Common myeloid progenitor, CD34-positive (primary cell): ENCODE measurements at regions not wholly inside any gene's neighbourhood (a gene's known extent, or its start where the extent isn't known, plus 50 kb on each side); places are given as distances from the start of the nearest gene placed in this dataset.
"Not testable (repeated sequence)": the region's sequence is repeated elsewhere in the genome, so short reads cannot be mapped to it uniquely, and the experiment has no call there.

Experiments used
- CTCF ChIA-PET: fragments of 350-600 bp; sonication (Branson Sonifier 250); formaldehyde crosslinking; loops from one replicate; lab custom pipeline; 2021; ENCODE audit warnings: antibody characterized with exemption; lab: Charles Lee
- POLR2A ChIA-PET: fragments of 350-600 bp; sonication (Branson Sonifier 250); formaldehyde crosslinking; loops from one replicate; lab custom pipeline; 2021; ENCODE audit warnings: antibody characterized with exemption; lab: Charles Lee
- DNase-seq, 3 donors: peaks; one replicate each; pipeline versions ENCODE4 v3.0.0 to v3.0.0-alpha.2; 2013
- H3K27ac ChIP-seq, 2 experiments: 1 replicate in 1 of 2; 2 replicates in 1 of 2; pipeline ENCODE4 v1.7.0; 2013; ENCODE audit warnings: inconsistent platforms in 2 of 2, low read length in 2 of 2, mild to moderate bottlenecking in 2 of 2, low read depth in 1 of 2, moderate library complexity in 1 of 2; ENCODE audit not compliant: severe bottlenecking in 2 of 2, insufficient read depth in 1 of 2, poor library complexity in 1 of 2
- H3K27me3 ChIP-seq, 5 experiments: replicated peaks in 2 of 5; 1 replicate in 3 of 5; 2 replicates in 2 of 5; pipeline versions ENCODE4 v1.6.1 to v1.7.0; 2013; ENCODE audit warnings: low read length in 4 of 5, mild to moderate bottlenecking in 2 of 5, moderate library complexity in 2 of 5, inconsistent platforms in 1 of 5; ENCODE audit not compliant: insufficient read depth in 5 of 5, control insufficient read depth in 4 of 5
- H3K36me3 ChIP-seq, 4 experiments: 1 replicate in 2 of 4; 2 replicates in 2 of 4; pipeline versions ENCODE4 v1.6.1 to v1.7.0; 2013; ENCODE audit warnings: low read length in 3 of 4, control low read depth in 1 of 4, mild to moderate bottlenecking in 1 of 4; ENCODE audit not compliant: control insufficient read depth in 4 of 4, insufficient read depth in 4 of 4
- H3K4me1 ChIP-seq, 4 experiments: 1 replicate in 3 of 4; 2 replicates in 1 of 4; pipeline versions ENCODE4 v1.6.1 to v1.7.1; 2013; ENCODE audit warnings: low read length in 3 of 4, mild to moderate bottlenecking in 3 of 4, control low read depth in 1 of 4, inconsistent platforms in 1 of 4, moderate library complexity in 1 of 4; ENCODE audit not compliant: control insufficient read depth in 4 of 4, insufficient read depth in 4 of 4; ENCODE audit errors: control extremely low read depth in 1 of 4
- H3K4me3 ChIP-seq, 7 experiments: 1 replicate in 4 of 7; 2 replicates in 3 of 7; pipeline versions ENCODE4 v1.5.1 to v1.7.0; 2013; ENCODE audit warnings: mild to moderate bottlenecking in 7 of 7, low read length in 6 of 7, moderate library complexity in 6 of 7, inconsistent platforms in 2 of 7, low read depth in 2 of 7, control low read depth in 1 of 7; ENCODE audit not compliant: insufficient read depth in 4 of 7, control insufficient read depth in 1 of 7; ENCODE audit errors: extremely low read depth in 1 of 7
- H3K9me3 ChIP-seq, 5 experiments: 1 replicate in 4 of 5; 2 replicates in 1 of 5; pipeline versions ENCODE4 v1.6.1 to v1.7.1; 2013; ENCODE audit warnings: low read length in 4 of 5, mild to moderate bottlenecking in 2 of 5, inconsistent platforms in 1 of 5, low read depth in 1 of 5, moderate library complexity in 1 of 5; ENCODE audit not compliant: control insufficient read depth in 4 of 5, insufficient read depth in 2 of 5; ENCODE audit errors: control extremely low read depth in 1 of 5
- WGBS: methylation state at CpG from one replicate; pipeline ENCODE4 v1.1.5; 2013; ENCODE audit not compliant: insufficient coverage; 5-methylcytosine and 5-hydroxymethylcytosine counted together

DNA sequence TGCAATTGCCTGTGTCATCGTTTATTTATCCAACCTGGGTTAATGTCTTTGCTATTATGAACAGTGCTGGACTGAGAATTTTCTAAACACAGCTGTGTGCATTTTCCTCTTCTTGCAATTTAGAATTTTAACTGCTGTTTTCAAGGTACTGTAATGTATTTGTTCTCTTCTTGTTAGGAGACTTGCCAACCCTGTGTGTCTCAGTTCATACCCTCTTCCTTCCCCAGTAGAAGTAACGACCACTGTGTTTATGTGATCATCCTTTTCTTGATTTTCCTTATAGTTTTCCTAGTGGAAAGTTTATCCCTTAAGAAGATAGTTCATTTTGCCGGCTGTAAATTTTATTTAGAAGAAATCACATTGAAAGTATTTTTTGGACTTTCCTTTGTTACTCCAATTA is 389.2 kb downstream of the TMEM121 start:
- WGBS, result no CpG with 5 or more reads among the region's 3 CpGs

DNA sequence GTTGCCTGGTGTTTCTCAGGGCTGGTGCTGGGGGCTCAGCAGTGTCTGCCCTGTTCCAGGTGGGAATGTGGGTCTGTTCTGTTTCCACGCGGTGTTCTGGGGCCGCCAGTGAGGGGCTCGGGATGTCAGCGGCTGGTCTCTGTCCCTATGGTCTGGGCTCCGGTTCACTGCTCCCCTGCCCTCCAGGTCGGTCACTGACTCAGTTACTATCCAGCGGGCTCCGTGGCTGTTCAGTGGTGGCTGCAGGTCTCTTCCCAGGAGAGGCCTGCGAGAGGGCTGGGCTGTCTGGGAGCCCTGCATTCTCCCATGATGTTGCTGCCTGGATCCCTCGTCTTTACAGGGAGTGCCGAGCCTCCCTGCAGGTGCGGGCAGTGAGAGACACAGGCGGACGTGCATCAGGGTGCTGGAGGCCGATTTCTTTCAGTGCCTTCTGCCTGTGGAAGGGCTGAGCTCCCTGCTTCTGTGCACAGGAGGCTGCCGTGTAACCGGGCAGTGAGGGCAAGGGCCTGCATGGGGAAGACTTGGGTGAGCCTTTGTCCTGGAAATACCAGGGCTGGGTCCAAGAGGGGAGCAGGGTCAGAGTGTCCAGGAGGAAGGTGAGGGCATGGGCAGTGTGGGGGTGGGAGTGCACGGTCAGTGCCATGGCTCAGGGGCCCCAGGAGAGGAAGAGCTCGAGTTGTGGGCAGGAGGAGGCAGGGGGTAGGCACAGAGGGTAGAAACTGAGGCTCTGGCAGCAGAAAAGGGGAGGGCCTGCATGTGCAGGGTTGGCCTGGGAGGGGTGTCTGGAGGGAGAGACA is 391.0 kb downstream of the TMEM121 start:
- CTCF ChIA-PET, result interaction anchor here (1.1 kb wide), 1 partner anchor 15 kb away, joined by 4 read pairs; no protein-coding TSS in a partner anchor
- 74% methylated on average over 16 of the region's 20 CpGs for WGBS
- Histone ChIP-seq H3K4me1 (peaks cover 0 to 87% (median 76%) of the 10 kb centered on the region in 4 experiments), H3K27ac (peak overlapping the region in 1 of 2 experiments; percentile 14), H3K36me3 (peaks cover 2 to 79% (median 36%) of the 10 kb centered on the region in 4 experiments), H3K4me3 (peak overlapping the region in 5 of 7 experiments; percentile 23 to 55 (median 51)), H3K9me3 (peaks cover 0 to 11% (median 0%) of the 10 kb centered on the region in 5 experiments)
- H3K27me3 ChIP-seq, DNase-seq: not testable (repeated sequence)
- POLR2A ChIA-PET, result interaction anchor here (1.4 kb wide), 1 partner anchor 56 kb away, joined by 4 read pairs; no protein-coding TSS in a partner anchor

More for the DNA sequence above, 389.2 kb downstream of the TMEM121 start:
- CTCF ChIA-PET, result interaction anchor here (1.3 kb wide), 1 partner anchor 8 kb away, joined by 5 read pairs; no protein-coding TSS in a partner anchor
- POLR2A ChIA-PET, DNase-seq, H3K27ac ChIP-seq, H3K27me3 ChIP-seq: not testable (repeated sequence)
- peaks cover 0 to 68% (median 27%) of the 10 kb centered on the region in 4 experiments for H3K36me3 ChIP-seq
- peaks cover 0 to 11% (median 0%) of the 10 kb centered on the region in 5 experiments for H3K9me3 ChIP-seq
- H3K4me1 ChIP-seq, result peaks cover 0 to 95% (median 81%) of the 10 kb centered on the region in 4 experiments
- peak overlapping the region in 4 of 7 experiments; percentile 15 to 60 (median 43) for H3K4me3 ChIP-seq

DNA sequence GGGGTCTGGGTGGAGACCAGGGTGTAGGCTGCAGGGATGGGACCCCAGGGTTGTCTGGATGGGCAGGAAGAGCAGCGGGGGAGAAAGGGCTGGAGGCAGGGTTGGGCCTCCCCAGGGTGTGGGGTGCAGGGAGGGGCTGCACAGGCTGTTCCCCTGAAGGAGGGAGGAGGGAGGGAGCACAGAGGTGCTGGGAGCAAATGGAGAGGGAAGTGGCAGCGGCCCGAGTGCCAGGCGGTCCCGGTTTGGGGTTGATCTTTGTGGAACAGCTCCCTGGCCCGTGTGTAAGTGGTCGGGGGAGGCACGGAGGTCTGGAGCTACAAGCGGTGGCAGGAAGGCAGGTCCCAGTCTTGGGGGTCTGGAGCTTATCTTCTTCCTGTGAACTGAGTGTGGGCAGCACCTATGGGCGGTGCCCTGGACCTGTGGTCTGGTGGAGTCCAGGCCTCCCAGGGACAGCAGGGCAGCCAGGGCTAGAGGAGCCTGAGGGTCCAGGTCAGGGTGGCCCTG is 391.6 kb downstream of the TMEM121 start:
- WGBS, result 17% methylated on average over 6 of the region's 10 CpGs
- H3K36me3 ChIP-seq, result peaks cover 2 to 79% (median 42%) of the 10 kb centered on the region in 4 experiments
- ChIA-PET POLR2A (interaction anchor here (1.4 kb wide), 1 partner anchor 56 kb away, joined by 4 read pairs; no protein-coding TSS in a partner anchor), CTCF (no interaction called here)
- no peaks in the 10 kb centered on the region for H3K27me3 ChIP-seq
- peak overlapping the region in 1 of 2 experiments; percentile 33 for H3K27ac ChIP-seq
- peaks cover 0 to 11% (median 0%) of the 10 kb centered on the region in 5 experiments for H3K9me3 ChIP-seq
- H3K4me1 ChIP-seq, result peaks cover 0 to 83% (median 69%) of the 10 kb centered on the region in 4 experiments
- peak overlapping the region in 6 of 7 experiments; percentile 23 to 51 (median 36) for H3K4me3 ChIP-seq
- no peak for DNase-seq

DNA sequence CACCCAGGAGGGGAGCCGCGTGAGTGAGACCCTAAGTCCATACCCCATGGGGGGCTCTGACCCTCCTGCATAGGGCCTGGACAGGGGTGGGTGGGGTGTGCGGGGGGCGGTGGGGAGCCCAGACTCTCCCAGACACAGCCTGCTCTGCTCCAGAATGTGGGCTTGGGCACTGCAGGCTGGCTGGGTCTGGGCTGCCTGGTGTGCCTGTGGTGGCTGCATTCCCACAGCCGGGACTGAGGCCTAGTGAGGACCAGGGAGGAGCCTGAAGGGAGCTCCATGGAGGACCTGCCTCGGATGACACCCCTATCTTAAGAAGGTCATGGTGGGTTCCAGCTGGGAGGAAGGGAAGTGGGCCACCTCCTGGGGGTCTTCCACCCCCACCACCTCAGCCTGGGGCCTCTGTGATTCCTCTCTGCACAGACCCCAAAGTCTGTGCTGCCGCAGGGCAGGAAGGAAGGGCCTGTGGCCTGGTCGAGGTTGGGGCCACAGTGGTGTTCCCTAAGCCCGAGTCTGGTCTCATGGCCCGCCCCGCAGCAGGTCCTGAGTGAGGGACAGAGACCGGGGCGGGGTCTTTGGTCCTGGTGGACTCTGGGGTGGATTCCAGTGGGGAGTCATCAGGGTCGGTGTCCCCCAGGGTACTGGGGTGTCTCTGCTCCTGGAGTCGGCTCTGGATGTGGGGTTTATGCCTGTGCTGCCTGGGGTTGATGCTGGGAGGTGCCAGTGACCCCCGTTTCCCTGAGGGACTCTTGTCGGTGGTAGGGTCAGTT is 392.3 kb downstream of the TMEM121 start:
- Histone ChIP-seq H3K9me3 (peaks cover 0 to 11% (median 0%) of the 10 kb centered on the region in 5 experiments), H3K27me3 (no peaks in the 10 kb centered on the region), H3K36me3 (peaks cover 3 to 79% (median 43%) of the 10 kb centered on the region in 4 experiments), H3K4me1 (peaks cover 0 to 76% (median 63%) of the 10 kb centered on the region in 4 experiments), H3K27ac (peak overlapping the region in 1 of 2 experiments; percentile 33), H3K4me3 (peak overlapping the region in 4 of 7 experiments; percentile 36 to 51 (median 40))
- DNase-seq, result no peak
- WGBS, result 47% methylated on average over 6 of the region's 17 CpGs
- POLR2A ChIA-PET, result interaction anchor here (1.4 kb wide), 1 partner anchor 57 kb away, joined by 4 read pairs; no protein-coding TSS in a partner anchor
- CTCF ChIA-PET, result no interaction called here

DNA sequence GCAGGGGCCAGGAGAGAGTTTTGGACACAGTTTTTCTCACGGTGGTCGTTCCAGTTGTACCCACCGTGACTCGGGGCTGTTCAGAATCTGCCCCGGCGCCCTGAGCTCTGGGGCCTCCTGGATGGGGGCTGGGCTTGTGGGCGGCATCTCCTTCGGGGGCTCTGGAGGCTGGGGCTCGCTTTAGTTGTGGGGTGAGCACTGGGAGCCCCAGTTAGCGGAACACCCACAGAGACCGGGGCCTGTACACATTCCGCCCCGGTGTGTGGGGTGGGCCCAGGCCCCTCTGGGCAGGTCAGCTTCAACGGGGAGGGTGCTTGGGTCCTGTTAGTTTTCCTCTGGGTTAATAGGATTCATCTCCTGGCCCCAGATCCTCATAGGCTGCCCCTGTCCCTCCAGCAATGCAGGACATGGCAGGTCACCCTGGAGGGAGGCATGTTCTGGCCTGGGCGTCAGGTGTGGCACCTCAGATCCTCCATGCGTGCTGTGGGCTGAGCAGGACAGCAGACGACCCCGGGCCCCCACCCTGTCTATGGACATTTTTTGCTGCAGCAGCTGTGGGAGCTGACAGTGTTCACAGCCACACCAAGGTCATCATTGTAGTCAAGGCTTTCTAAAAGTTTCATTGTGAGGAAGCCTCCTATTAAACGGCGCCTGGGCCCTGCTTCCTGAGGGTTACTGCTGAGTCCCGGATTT is 393.2 kb downstream of the TMEM121 start:
- peak overlapping the region in 1 of 2 experiments; percentile 49 for H3K27ac ChIP-seq
- ChIA-PET CTCF (no interaction called here), POLR2A (no interaction called here)
- H3K27me3 ChIP-seq, result no peaks in the 10 kb centered on the region
- peaks cover 4 to 79% (median 47%) of the 10 kb centered on the region in 4 experiments for H3K36me3 ChIP-seq
- DNase-seq, result no peak
- H3K4me1 ChIP-seq, result peaks cover 0 to 67% (median 54%) of the 10 kb centered on the region in 4 experiments
- H3K9me3 ChIP-seq, result peaks cover 0 to 10% (median 0%) of the 10 kb centered on the region in 5 experiments
- peak overlapping the region in 1 of 7 experiments; percentile 19 for H3K4me3 ChIP-seq
- WGBS, result 75% methylated on average over 14 of the region's 21 CpGs

DNA sequence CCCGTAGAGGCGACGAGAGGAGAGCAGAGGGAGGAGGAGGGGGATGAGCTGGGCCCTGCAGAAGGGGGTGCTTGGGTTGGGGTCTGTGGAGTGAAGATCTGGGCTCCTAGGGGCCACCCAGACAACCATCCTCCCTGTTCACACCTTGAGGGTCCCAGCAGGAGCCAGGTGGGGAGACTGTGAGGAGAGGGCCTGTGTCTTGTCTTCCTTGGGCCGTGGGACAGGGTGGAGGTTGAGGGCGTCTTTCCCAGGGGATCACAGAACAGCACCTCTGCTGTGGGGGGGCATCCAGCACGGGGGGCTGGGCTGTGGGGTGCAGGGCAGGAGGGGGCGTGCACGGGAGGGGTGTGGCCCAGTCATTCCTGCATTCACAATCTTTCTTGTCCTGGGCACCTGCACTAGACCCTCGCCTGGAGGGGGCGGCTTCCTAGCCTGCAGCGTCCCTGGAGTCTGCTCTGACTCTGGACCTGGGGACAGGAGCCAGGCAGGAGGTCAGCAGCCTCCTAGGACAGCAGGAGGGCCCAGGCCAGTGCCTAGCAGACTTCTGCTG is 393.8 kb downstream of the TMEM121 start:
- CTCF ChIA-PET, H3K4me3 ChIP-seq, H3K27me3 ChIP-seq, H3K9me3 ChIP-seq, POLR2A ChIA-PET, DNase-seq: not testable (repeated sequence)
- Histone ChIP-seq H3K27ac (peak overlapping the region in 1 of 2 experiments; percentile 49), H3K4me1 (peaks cover 0 to 65% (median 51%) of the 10 kb centered on the region in 4 experiments), H3K36me3 (peaks cover 4 to 79% (median 50%) of the 10 kb centered on the region in 4 experiments)
- 83% methylated on average over 8 of the region's 11 CpGs for WGBS
